HS-5 (cell line): ENCODE measurements at regions not wholly inside any gene's neighbourhood (a gene's known extent, or its start where the extent isn't known, plus 50 kb on each side); places are given as distances from the start of the nearest gene placed in this dataset.
A peak's percentile ranks its signal among the peaks of the same experiment; 100 is the strongest.

Experiments
- DNase-seq: peaks from one replicate; pipeline ENCODE4 v3.0.0-alpha.2; 2012; ENCODE audit warnings: low read depth

- DNase-seq = no peak
Observed at GRCh38 chr9:7298123-7298522, 501.5 kb downstream of the DMAC1 start.

- no peak for DNase-seq
Observed at GRCh38 chr9:7297521-7297920, 502.1 kb downstream of the DMAC1 start.

GRCh38 chr9:7293091-7293490 is 506.5 kb downstream of the DMAC1 start:
- no peak for DNase-seq

GRCh38 chr9:7289773-7290172 is 509.8 kb downstream of the DMAC1 start:
- DNase-seq = no peak

GRCh38 chr9:7287986-7288385 is 511.6 kb downstream of the DMAC1 start:
- no peak for DNase-seq

GRCh38 chr9:7287065-7287464 is 512.5 kb downstream of the DMAC1 start:
- DNase-seq = no peak

GRCh38 chr9:7286101-7286500 is 513.5 kb downstream of the DMAC1 start:
- DNase-seq = no peak

GRCh38 chr9:7285199-7285598 is 514.4 kb downstream of the DMAC1 start:
- DNase-seq = no peak

GRCh38 chr9:7284517-7284916 is 515.1 kb downstream of the DMAC1 start:
- DNase-seq = no peak

GRCh38 chr9:7284117-7284516 is 515.5 kb downstream of the DMAC1 start:
- no peak for DNase-seq

GRCh38 chr9:7273575-7273974 is 515.8 kb downstream of the KDM4C start:
- no peak for DNase-seq

- DNase-seq = no peak
Observed at GRCh38 chr9:7266911-7267595, 509.3 kb downstream of the KDM4C start.

- DNase-seq = no peak
Observed at GRCh38 chr9:7265181-7265580, 507.4 kb downstream of the KDM4C start.

- no peak for DNase-seq
Observed at GRCh38 chr9:7259544-7260241, 501.9 kb downstream of the KDM4C start.

- DNase-seq = no peak
Observed at GRCh38 chr9:7258688-7259396, 501.1 kb downstream of the KDM4C start.

- peak; percentile 13 for DNase-seq
Observed at GRCh38 chr9:7246917-7247522, 489.2 kb downstream of the KDM4C start.

GRCh38 chr9:7245976-7246580 is 488.3 kb downstream of the KDM4C start:
- no peak for DNase-seq

GRCh38 chr9:7243838-7244237 is 486.1 kb downstream of the KDM4C start:
- no peak for DNase-seq

GRCh38 chr9:7242126-7242525 is 484.4 kb downstream of the KDM4C start:
- DNase-seq = no peak

GRCh38 chr9:7241694-7242093 is 483.9 kb downstream of the KDM4C start:
- DNase-seq = no peak

GRCh38 chr9:7240569-7241311 is 483.0 kb downstream of the KDM4C start:
- DNase-seq = no peak

- DNase-seq = no peak
Observed at GRCh38 chr9:7239708-7240107, 481.9 kb downstream of the KDM4C start.
